Endothelial cell of umbilical vein (primary cell): ENCODE measurements at regions not wholly inside any gene's neighbourhood (a gene's known extent, or its start where the extent isn't known, plus 50 kb on each side); places are given as distances from the start of the nearest gene placed in this dataset.

Experiments used
- BruUV-seq: library from RNA; stranded (reverse); fragments of 400-500 nt; replicated peaks from 2 replicates; lab custom pipeline; 2021; lab: Mats Ljungman, UMichigan
- CTCF ChIA-PET: fragments of 300-600, 350-600 bp; sonication (Branson Sonifier 250); formaldehyde crosslinking; loops from one replicate; lab custom pipeline; 2021; ENCODE audit warnings: antibody characterized with exemption, inconsistent platforms; lab: Charles Lee
- POLR2A ChIA-PET: fragments of 300-600, 350-600 bp; sonication (Branson Sonifier 250); formaldehyde crosslinking; loops from one replicate; lab custom pipeline; 2021; ENCODE audit warnings: antibody characterized with exemption, inconsistent platforms; lab: Charles Lee
- DNase-seq: peaks from one replicate; pipeline ENCODE4 v3.0.0-alpha.2; 2011; ENCODE audit warnings: low read depth, low spot score
- FAIRE-seq: peaks from 2 replicates; lab custom pipeline; 2011; peaks lifted over from hg19 to GRCh38; lab: Jason Lieb, UNC
- H2AFZ ChIP-seq: 2 replicates; pipeline ENCODE4 v1.6.0; 2012; ENCODE audit warnings: low read depth, low read length, control low read depth, inconsistent platforms
- H3K27ac ChIP-seq: 2 replicates; pipeline ENCODE4 v1.5.1; 2011; ENCODE audit warnings: low read depth, mild to moderate bottlenecking, control low read depth, low read length, moderate library complexity; ENCODE audit not compliant: insufficient read depth
- H3K27me3 ChIP-seq, 2 experiments: 2 replicates each; pipeline versions ENCODE4 v1.6.0 to v1.6.1; 2011; ENCODE audit warnings: low read length in 2 of 2, mixed read lengths in 1 of 2; ENCODE audit not compliant: control insufficient read depth in 2 of 2, insufficient read depth in 2 of 2
- H3K36me3 ChIP-seq, 2 experiments: 2 replicates in 1 of 2; 3 replicates in 1 of 2; pipeline ENCODE4 v1.5.1; 2011; ENCODE audit warnings: low read length in 2 of 2, mild to moderate bottlenecking in 1 of 2, moderate library complexity in 1 of 2; ENCODE audit not compliant: control insufficient read depth in 2 of 2, insufficient read depth in 2 of 2; ENCODE audit errors: extremely low read depth in 1 of 2
- H3K4me1 ChIP-seq: 3 replicates; pipeline ENCODE4 v1.5.1; 2011; ENCODE audit warnings: mild to moderate bottlenecking, low read length; ENCODE audit not compliant: control insufficient read depth, insufficient read depth; ENCODE audit errors: extremely low read depth
- H3K4me2 ChIP-seq: 2 replicates; pipeline ENCODE4 v1.6.1; 2011; ENCODE audit warnings: low read length, control low read depth, mixed read lengths; ENCODE audit not compliant: insufficient read depth
- H3K4me3 ChIP-seq, 3 experiments: fragments of 200-600 bp in 1 of 3; sonication (generic), shearing (Covaris generic) in 1 of 3; replicated peaks in 1 of 3; 2 replicates each; pipeline ENCODE4 v1.5.1; 2011 to 2016; ENCODE audit warnings: control low read depth in 3 of 3, low read length in 3 of 3, mild to moderate bottlenecking in 2 of 3, inconsistent platforms in 1 of 3, low read depth in 1 of 3, moderate library complexity in 1 of 3; ENCODE audit not compliant: insufficient read depth in 1 of 3
- H3K79me2 ChIP-seq: 2 replicates; pipeline ENCODE4 v1.6.0; 2012; ENCODE audit warnings: low read length, inconsistent platforms; ENCODE audit not compliant: control insufficient read depth, insufficient read depth
- H3K9ac ChIP-seq: replicated peaks from 2 replicates; pipeline ENCODE3; 2011; ENCODE audit warnings: low read length, control low read depth; ENCODE audit not compliant: insufficient read depth; ENCODE audit errors: extremely low read depth
- H3K9me1 ChIP-seq: replicated peaks from 3 replicates; pipeline ENCODE4 v1.6.0; 2011; ENCODE audit warnings: mild to moderate bottlenecking, low read length; ENCODE audit not compliant: control insufficient read depth, insufficient read depth; ENCODE audit errors: extremely low read depth
- H3K9me3 ChIP-seq: replicated peaks from 2 replicates; pipeline ENCODE4 v1.5.1; 2012; ENCODE audit warnings: low read length, inconsistent platforms; ENCODE audit not compliant: control insufficient read depth, insufficient read depth
- H4K20me1 ChIP-seq: replicated peaks from 2 replicates; pipeline ENCODE3; 2011; ENCODE audit warnings: mild to moderate bottlenecking, low read length; ENCODE audit not compliant: control insufficient read depth, insufficient read depth; ENCODE audit errors: extremely low read depth
- CTCF ChIP-seq, 2 donors: IDR thresholded peaks; 1 replicate in 1 of 2; 2 replicates in 1 of 2; pipeline ENCODE4 v1.5.1; 2011; ENCODE audit warnings: low read length in 2 of 2, mild to moderate bottlenecking in 2 of 2, moderate library complexity in 2 of 2, control low read depth in 1 of 2, inconsistent platforms in 1 of 2, low read depth in 1 of 2; ENCODE audit not compliant: insufficient read depth in 1 of 2; ENCODE audit errors: extremely low read depth in 1 of 2
- MAX ChIP-seq: IDR thresholded peaks from 2 replicates; pipeline ENCODE4 v1.6.1; 2011; ENCODE audit not compliant: insufficient read depth, insufficient read length
- dilution Hi-C: fragments of 300-500 bp; cut with MboI; formaldehyde crosslinking; loops from one replicate; pipeline ENCODE4 v1.15.0; 2019; ENCODE audit warnings: low sequenced_read_pairs; ENCODE audit not compliant: extremely low pct_ligation_motif_present
- intact Hi-C: fragments of 100-400 bp; cut with micrococcal nuclease; formaldehyde crosslinking; loops from one replicate; pipeline ENCODE4 v1.10.0; 2022

- BruUV-seq: no TSS peak
- FAIRE-seq: no peak
Observed at GRCh38 chr3:147945968-147946519, 536.9 kb downstream of the ZIC1 start.

More at GRCh38 chr3:147945968-147946519, 536.9 kb downstream of the ZIC1 start:
- H3K9me3 ChIP-seq: no peaks in the 10 kb centered on the region
- no peak overlapping the region for H3K9ac ChIP-seq
- H3K9me1 ChIP-seq: no peaks in the 10 kb centered on the region
- peak; percentile 68 for DNase-seq
- intact Hi-C loops: no loop called here
- H3K79me2 ChIP-seq: no peaks in the 10 kb centered on the region
- ChIA-PET CTCF (interaction anchor here (0.6 to 4.1 kb wide), 21 partner anchors 9 to 329 kb away, joined by 3 to 39 read pairs (median 5); no protein-coding TSS in a partner anchor), POLR2A (no interaction called here)
- no peaks in the 10 kb centered on the region for H3K27me3 ChIP-seq
- no peaks in the 10 kb centered on the region for H4K20me1 ChIP-seq
- no peak overlapping the region for H3K4me3 ChIP-seq
- TF ChIP-seq MAX (no peak), CTCF (IDR thresholded peaks at IDR 0.05; ENCODE audit: extremely low read depth in 1 of 2, insufficient read depth in 1 of 2, low read depth in 1 of 2, low read length in 2 of 2) (peak; percentile 40 to 64)
- peaks cover 13% of the 10 kb centered on the region for H3K4me1 ChIP-seq
- peak overlapping the region; percentile 24 for H3K4me2 ChIP-seq
- peak overlapping the region; percentile 97 for H2AFZ ChIP-seq
- dilution Hi-C loops: no loop called here
- H3K27ac ChIP-seq: no peak overlapping the region
- no peaks in the 10 kb centered on the region for H3K36me3 ChIP-seq
